ENCODE measurements at regions not wholly inside any gene's neighbourhood (a gene's known extent, or its start where the extent isn't known, plus 50 kb on each side); places are given as distances from the start of the nearest gene placed in this dataset.
A peak's percentile ranks its signal among the peaks of the same experiment; 100 is the strongest.

GRCh38 chr2:193668557-193669323, 1474.0 kb upstream of the TMEFF2 start:
- no peaks in the 10 kb centered on the region for H3K36me3 ChIP-seq
- H3K27ac ChIP-seq, result no peak overlapping the region
- TF ChIP-seq, protein P1, sequence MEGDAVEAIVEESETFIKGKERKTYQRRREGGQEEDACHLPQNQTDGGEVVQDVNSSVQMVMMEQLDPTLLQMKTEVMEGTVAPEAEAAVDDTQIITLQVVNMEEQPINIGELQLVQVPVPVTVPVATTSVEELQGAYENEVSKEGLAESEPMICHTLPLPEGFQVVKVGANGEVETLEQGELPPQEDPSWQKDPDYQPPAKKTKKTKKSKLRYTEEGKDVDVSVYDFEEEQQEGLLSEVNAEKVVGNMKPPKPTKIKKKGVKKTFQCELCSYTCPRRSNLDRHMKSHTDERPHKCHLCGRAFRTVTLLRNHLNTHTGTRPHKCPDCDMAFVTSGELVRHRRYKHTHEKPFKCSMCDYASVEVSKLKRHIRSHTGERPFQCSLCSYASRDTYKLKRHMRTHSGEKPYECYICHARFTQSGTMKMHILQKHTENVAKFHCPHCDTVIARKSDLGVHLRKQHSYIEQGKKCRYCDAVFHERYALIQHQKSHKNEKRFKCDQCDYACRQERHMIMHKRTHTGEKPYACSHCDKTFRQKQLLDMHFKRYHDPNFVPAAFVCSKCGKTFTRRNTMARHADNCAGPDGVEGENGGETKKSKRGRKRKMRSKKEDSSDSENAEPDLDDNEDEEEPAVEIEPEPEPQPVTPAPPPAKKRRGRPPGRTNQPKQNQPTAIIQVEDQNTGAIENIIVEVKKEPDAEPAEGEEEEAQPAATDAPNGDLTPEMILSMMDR (IDR thresholded peaks at IDR 0.05; ENCODE audit: low read depth, low read length), result no peak
- H3K9me3 ChIP-seq (ENCODE audit: low read depth), result no peaks in the 10 kb centered on the region
- H3K27me3 ChIP-seq, result no peaks in the 10 kb centered on the region
- peak in 1 of 2 donors; percentile 1 for DNase-seq (ENCODE audit: low read depth in 1 of 2, low spot score in 1 of 2)
- no peak overlapping the region for H3K4me3 ChIP-seq
- no peaks in the 10 kb centered on the region for H3K4me1 ChIP-seq (ENCODE audit: low read depth)

DNA sequence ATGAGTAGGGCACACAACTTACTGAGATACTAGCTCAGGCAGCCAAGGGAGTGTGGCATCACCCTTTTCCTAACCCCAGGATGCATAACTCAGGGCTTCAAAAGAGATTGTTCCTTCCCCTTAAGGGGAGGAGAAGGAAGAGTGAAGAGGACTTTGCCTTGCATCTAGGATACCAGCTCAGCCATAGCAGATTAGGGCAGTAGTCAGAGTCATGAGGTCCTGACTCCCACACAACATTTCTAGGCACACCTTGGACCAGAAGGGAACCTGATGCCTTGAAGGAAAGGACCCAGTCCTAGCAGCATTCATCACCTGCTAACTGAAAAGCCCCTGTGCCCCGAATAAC, 1433.2 kb upstream of the TMEFF2 start:
- no peaks in the 10 kb centered on the region for H3K4me1 ChIP-seq (ENCODE audit: low read depth)
- DNase-seq (ENCODE audit: low read depth in 1 of 2, low spot score in 1 of 2), result no peak
- no peak overlapping the region for H3K4me3 ChIP-seq
- H3K9me3 ChIP-seq (ENCODE audit: low read depth), result no peaks in the 10 kb centered on the region
- H3K27ac ChIP-seq, result no peak overlapping the region
- no peaks in the 10 kb centered on the region for H3K27me3 ChIP-seq
- TF ChIP-seq, protein P1 (IDR thresholded peaks at IDR 0.05; ENCODE audit: low read depth, low read length), result no peak
- H3K36me3 ChIP-seq, result no peaks in the 10 kb centered on the region

DNA sequence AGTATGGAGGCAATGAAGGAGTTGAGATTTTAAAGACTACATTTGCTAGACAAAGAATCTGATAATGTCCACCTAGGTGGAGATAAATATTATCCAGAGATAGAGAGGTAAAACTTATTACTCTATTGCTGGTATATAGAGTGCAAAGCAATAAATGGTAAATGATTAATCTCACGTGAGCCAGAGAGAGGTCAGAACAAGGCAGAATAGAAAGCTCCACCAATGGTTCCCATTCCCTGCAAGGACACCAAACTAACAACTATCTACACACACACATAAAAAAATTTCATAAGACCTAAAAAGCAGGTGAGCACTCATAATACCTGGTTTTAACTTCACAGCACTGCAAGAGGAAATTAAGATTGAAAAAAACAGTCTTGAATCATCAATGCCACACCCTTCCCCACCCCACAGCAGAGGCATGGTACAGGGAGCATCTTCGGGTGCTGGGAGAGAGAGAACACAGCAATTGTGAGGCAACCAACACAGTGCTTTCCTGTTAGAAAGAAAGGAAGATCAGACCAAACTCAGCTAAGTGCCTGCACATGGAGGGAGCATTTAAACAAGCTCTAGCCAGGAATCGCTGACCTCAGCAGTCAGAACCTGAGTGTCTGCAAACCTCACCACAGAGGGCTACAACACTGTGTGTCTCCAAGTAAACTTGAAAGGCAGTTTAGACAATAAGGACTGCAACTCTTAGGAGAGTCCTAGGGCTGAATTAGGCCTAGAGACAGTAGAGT, 1432.6 kb upstream of the TMEFF2 start:
- Histone ChIP-seq H3K4me3 (no peak overlapping the region), H3K4me1 (ENCODE audit: low read depth) (no peaks in the 10 kb centered on the region), H3K9me3 (ENCODE audit: low read depth) (no peaks in the 10 kb centered on the region), H3K27ac (no peak overlapping the region), H3K27me3 (no peaks in the 10 kb centered on the region), H3K36me3 (no peaks in the 10 kb centered on the region)
- no peak for DNase-seq (ENCODE audit: low read depth in 1 of 2, low spot score in 1 of 2)
- TF ChIP-seq, protein P1 (IDR thresholded peaks at IDR 0.05; ENCODE audit: low read depth, low read length), result no peak

DNA sequence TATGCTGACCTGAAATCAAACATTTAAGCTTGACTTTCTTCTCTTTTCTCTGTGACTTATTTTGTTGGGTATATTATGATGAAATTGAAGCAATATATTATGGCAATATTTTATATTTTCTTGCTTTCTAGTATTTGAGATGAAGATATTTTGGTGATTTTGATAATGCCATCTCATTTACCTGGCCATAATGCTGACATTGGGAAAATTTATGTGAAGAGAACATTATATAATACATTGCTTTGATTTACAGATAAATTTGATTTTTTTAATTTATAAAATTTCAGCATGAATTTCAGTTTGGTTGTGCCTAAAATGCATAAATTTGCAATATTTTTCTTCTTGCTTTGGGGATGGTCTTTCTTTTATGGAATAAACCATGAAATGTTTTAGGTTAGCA, 1413.7 kb upstream of the TMEFF2 start:
- no peaks in the 10 kb centered on the region for H3K27me3 ChIP-seq
- DNase-seq (ENCODE audit: low read depth in 1 of 2, low spot score in 1 of 2), result no peak
- H3K27ac ChIP-seq, result no peak overlapping the region
- TF ChIP-seq, protein P1 (IDR thresholded peaks at IDR 0.05; ENCODE audit: low read depth, low read length), result no peak
- H3K4me1 ChIP-seq (ENCODE audit: low read depth), result no peaks in the 10 kb centered on the region
- H3K4me3 ChIP-seq, result no peak overlapping the region
- H3K9me3 ChIP-seq (ENCODE audit: low read depth), result no peaks in the 10 kb centered on the region
- no peaks in the 10 kb centered on the region for H3K36me3 ChIP-seq

- H3K4me3 ChIP-seq, result no peak overlapping the region
- TF ChIP-seq, protein P1 (IDR thresholded peaks at IDR 0.05; ENCODE audit: low read depth, low read length), result no peak
- no peaks in the 10 kb centered on the region for H3K9me3 ChIP-seq (ENCODE audit: low read depth)
- DNase-seq (ENCODE audit: low read depth in 1 of 2, low spot score in 1 of 2), result no peak
- no peaks in the 10 kb centered on the region for H3K27me3 ChIP-seq
- H3K36me3 ChIP-seq, result no peaks in the 10 kb centered on the region
- H3K4me1 ChIP-seq (ENCODE audit: low read depth), result no peaks in the 10 kb centered on the region
- H3K27ac ChIP-seq, result no peak overlapping the region
Measured at GRCh38 chr2:193590831-193591230, 1396.1 kb upstream of the TMEFF2 start.
